CD4-positive, alpha-beta memory T cell (primary cell): ENCODE measurements at regions not wholly inside any gene's neighbourhood (a gene's known extent, or its start where the extent isn't known, plus 50 kb on each side); places are given as distances from the start of the nearest gene placed in this dataset.
A peak's percentile ranks its signal among the peaks of the same experiment; 100 is the strongest.

ENCODE experiments used
- CTCF ChIA-PET: fragments of 350-600 bp; sonication (Branson Sonifier 250); formaldehyde crosslinking; loops from one replicate; lab custom pipeline; 2021; ENCODE audit warnings: inconsistent platforms; ENCODE audit not compliant: partially characterized antibody; lab: Charles Lee
- POLR2A ChIA-PET: fragments of 350-600 bp; sonication (Branson Sonifier 250); formaldehyde crosslinking; loops from one replicate; lab custom pipeline; 2021; ENCODE audit not compliant: partially characterized antibody; lab: Charles Lee
- DNase-seq, 5 donors: peaks; one replicate each; pipeline versions ENCODE4 v3.0.0 to v3.0.0-alpha.2; 2020 to 2022; ENCODE audit warnings: mixed read lengths in 1 of 5
- H3K27ac ChIP-seq: one replicate; pipeline ENCODE4 v1.7.0; 2013; ENCODE audit warnings: low read depth, low read length
- H3K27me3 ChIP-seq: 2 replicates; pipeline ENCODE4 v1.7.0; 2013; ENCODE audit warnings: mild to moderate bottlenecking, low read length, moderate library complexity; ENCODE audit not compliant: insufficient read depth
- H3K36me3 ChIP-seq: 2 replicates; pipeline ENCODE4 v1.7.0; 2013; ENCODE audit warnings: mild to moderate bottlenecking, low read length, moderate library complexity; ENCODE audit not compliant: insufficient read depth
- H3K4me1 ChIP-seq: 2 replicates; pipeline ENCODE4 v1.7.0; 2013; ENCODE audit warnings: mild to moderate bottlenecking, low read length, moderate library complexity; ENCODE audit not compliant: insufficient read depth
- H3K4me3 ChIP-seq, 2 donors: one replicate each; pipeline ENCODE4 v1.7.0; 2013; ENCODE audit warnings: low read length in 2 of 2, mild to moderate bottlenecking in 1 of 2
- H3K9me3 ChIP-seq, 2 donors: one replicate each; pipeline ENCODE4 v1.7.0; 2013; ENCODE audit warnings: low read length in 2 of 2, control low read depth in 1 of 2; ENCODE audit not compliant: control insufficient read depth in 1 of 2
- H3K27ac Mint-ChIP-seq, 7 donors: one replicate each; pipeline ENCODE4 v1.8.0; 2020 to 2021; ENCODE audit warnings: mixed read lengths in 7 of 7, mild to moderate bottlenecking in 6 of 7, inconsistent platforms in 3 of 7, moderate library complexity in 3 of 7
- H3K27me3 Mint-ChIP-seq, 2 donors: one replicate each; pipeline ENCODE4 v1.8.0; 2020 to 2021; ENCODE audit warnings: mixed read lengths in 2 of 2
- H3K36me3 Mint-ChIP-seq, 2 donors: one replicate each; pipeline ENCODE4 v1.8.0; 2020 to 2021; ENCODE audit warnings: mixed read lengths in 2 of 2, inconsistent platforms in 1 of 2, mild to moderate bottlenecking in 1 of 2
- H3K4me1 Mint-ChIP-seq, 4 donors: one replicate each; pipeline ENCODE4 v1.8.0; 2020 to 2021; ENCODE audit warnings: mixed read lengths in 4 of 4, mild to moderate bottlenecking in 1 of 4
- H3K4me3 Mint-ChIP-seq, 8 donors: one replicate each; pipeline ENCODE4 v1.8.0; 2020 to 2021; ENCODE audit warnings: mixed read lengths in 8 of 8, mild to moderate bottlenecking in 7 of 8, moderate library complexity in 6 of 8, inconsistent platforms in 3 of 8
- H3K9me3 Mint-ChIP-seq, 8 donors: one replicate each; pipeline ENCODE4 v1.8.0; 2020 to 2021; ENCODE audit warnings: mixed read lengths in 8 of 8, mild to moderate bottlenecking in 5 of 8, inconsistent platforms in 3 of 8, moderate library complexity in 1 of 8
- intact Hi-C: fragments of 100-400 bp; cut with micrococcal nuclease; formaldehyde crosslinking; loops from one replicate; pipeline ENCODE4 v1.15.1; 2023

DNA sequence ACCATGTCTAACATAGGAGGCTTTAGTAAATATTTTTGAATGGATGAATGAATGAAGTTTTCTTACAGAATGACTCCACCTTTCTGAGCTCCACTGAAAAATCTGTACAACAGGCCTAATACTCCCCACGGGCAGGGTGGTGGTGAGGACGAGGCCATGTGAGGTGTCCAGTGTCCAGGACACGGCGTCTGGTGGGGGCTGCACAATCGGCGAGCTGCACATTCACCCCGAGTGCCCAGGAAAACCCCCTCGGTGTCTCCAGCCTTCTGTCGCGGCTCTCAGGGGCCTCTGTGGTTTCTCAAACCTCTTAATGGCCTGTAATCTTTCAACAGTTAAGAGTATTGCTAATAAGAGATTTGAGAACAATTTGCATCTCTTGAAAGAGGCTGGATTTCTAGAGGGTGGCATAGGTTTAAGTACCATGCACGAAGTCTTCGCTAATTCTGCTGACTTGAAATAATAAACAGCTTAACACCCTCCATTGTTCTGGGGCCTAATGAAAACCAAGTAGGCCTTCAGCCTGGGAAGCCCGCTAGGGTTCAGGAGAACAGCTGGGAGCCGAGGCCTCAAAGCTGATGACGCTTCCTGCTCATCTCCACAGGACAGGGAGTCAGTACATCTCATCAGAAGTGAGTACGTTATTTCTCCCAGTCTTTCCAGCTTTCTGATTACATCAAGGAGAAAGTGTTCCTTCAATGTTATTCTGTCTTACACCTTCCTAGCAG lies 304.6 kb upstream of the FOXF1 start:
- Histone ChIP-seq H3K27ac (no peak overlapping the region), H3K27me3 (no peaks in the 10 kb centered on the region), H3K4me1 (no peaks in the 10 kb centered on the region), H3K36me3 (no peaks in the 10 kb centered on the region), H3K4me3 (no peak overlapping the region), H3K9me3 (no peaks in the 10 kb centered on the region)
- Mint-ChIP-seq H3K9me3 (peaks cover 0 to 5% (median 0%) of the 10 kb centered on the region in 8 donors), H3K36me3 (no peaks in the 10 kb centered on the region), H3K27ac (no peak overlapping the region), H3K27me3 (peaks cover 9 to 10% of the 10 kb centered on the region in 2 donors), H3K4me3 (no peak overlapping the region), H3K4me1 (no peaks in the 10 kb centered on the region)
- ChIA-PET POLR2A (no interaction called here), CTCF (no interaction called here)
- intact Hi-C loops: no loop called here
- DNase-seq: no peak

GRCh38 chr16:86207350-86207749 lies 303.0 kb upstream of the FOXF1 start:
- no peaks in the 10 kb centered on the region for H3K36me3 Mint-ChIP-seq
- POLR2A ChIA-PET: no interaction called here
- peaks cover 0 to 6% of the 10 kb centered on the region in 2 donors for H3K27me3 Mint-ChIP-seq
- Histone ChIP-seq H3K9me3 (no peaks in the 10 kb centered on the region), H3K4me3 (no peak overlapping the region), H3K27me3 (no peaks in the 10 kb centered on the region), H3K27ac (no peak overlapping the region), H3K36me3 (no peaks in the 10 kb centered on the region), H3K4me1 (no peaks in the 10 kb centered on the region)
- H3K4me1 Mint-ChIP-seq: peaks cover 0 to 3% (median 2%) of the 10 kb centered on the region in 4 donors
- H3K9me3 Mint-ChIP-seq: peaks cover 0 to 6% (median 2%) of the 10 kb centered on the region in 8 donors
- no peak overlapping the region for H3K4me3 Mint-ChIP-seq
- H3K27ac Mint-ChIP-seq: no peak overlapping the region
- CTCF ChIA-PET: no interaction called here
- DNase-seq: no peak
- intact Hi-C loops: no loop called here

GRCh38 chr16:86209202-86209601 lies 301.1 kb upstream of the FOXF1 start:
- peaks cover 0 to 14% (median 8%) of the 10 kb centered on the region in 8 donors for H3K9me3 Mint-ChIP-seq
- POLR2A ChIA-PET: no interaction called here
- no peak for DNase-seq

DNA sequence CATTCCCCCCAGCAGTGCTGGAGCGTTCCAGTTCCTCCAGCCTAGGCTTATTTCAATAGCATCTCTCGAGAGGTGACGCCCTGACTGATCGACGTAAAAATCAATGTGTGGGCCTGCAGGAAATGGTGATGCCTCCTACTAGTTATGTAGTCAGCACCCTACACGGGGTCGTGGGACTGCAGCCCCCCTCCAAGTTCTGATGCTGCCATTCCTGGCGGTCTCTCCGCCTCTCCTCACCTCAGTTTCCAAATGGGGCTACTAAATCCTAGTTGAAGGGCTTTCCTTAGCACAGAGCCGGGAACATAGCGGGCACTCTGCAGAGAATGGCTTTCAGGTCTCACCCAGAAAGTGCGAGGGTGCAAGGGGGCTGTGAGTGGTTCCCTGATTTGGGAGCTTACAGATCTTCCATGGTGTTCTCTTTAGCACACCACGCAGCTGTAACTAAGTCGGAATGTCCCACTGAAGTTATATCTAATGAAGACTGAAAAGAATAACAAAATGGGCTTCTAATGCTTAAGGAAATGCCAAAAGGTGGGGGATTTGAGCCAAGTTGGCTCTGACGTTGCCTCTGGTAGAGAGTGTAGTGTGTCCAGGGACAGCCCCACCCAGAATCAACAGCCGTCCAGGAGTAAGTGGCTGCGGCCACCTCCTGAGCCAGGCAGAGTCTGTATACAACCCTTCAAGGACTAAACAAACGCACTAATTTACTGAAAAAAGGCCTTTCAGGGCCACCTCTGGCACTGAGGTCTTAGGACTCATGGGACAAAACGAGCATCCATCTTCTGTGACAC lies 299.7 kb upstream of the FOXF1 start:
- ChIA-PET CTCF (no interaction called here), POLR2A (no interaction called here)
- peaks cover 0 to 6% (median 4%) of the 10 kb centered on the region in 4 donors for H3K4me1 Mint-ChIP-seq
- no peak overlapping the region for H3K27ac Mint-ChIP-seq
- H3K27me3 ChIP-seq: no peaks in the 10 kb centered on the region
- H3K4me3 ChIP-seq: no peak overlapping the region
- peaks cover 0 to 14% (median 7%) of the 10 kb centered on the region in 8 donors for H3K9me3 Mint-ChIP-seq
- H3K27me3 Mint-ChIP-seq: peaks cover under 1 to 4% of the 10 kb centered on the region in 2 donors
- no peaks in the 10 kb centered on the region for H3K9me3 ChIP-seq
- H3K27ac ChIP-seq: no peak overlapping the region
- no peak overlapping the region for H3K4me3 Mint-ChIP-seq
- H3K36me3 ChIP-seq: no peaks in the 10 kb centered on the region
- DNase-seq: no peak
- intact Hi-C loops: no loop called here
- no peaks in the 10 kb centered on the region for H3K4me1 ChIP-seq
- no peaks in the 10 kb centered on the region for H3K36me3 Mint-ChIP-seq

More at GRCh38 chr16:86209202-86209601, 301.1 kb upstream of the FOXF1 start:
- Mint-ChIP-seq H3K4me3 (no peak overlapping the region), H3K27me3 (peaks cover 2 to 4% of the 10 kb centered on the region in 2 donors), H3K4me1 (peaks cover 0 to 6% (median 4%) of the 10 kb centered on the region in 4 donors), H3K36me3 (no peaks in the 10 kb centered on the region), H3K27ac (peak overlapping the region in 1 of 7 donors; percentile 45)
- Histone ChIP-seq H3K4me3 (no peak overlapping the region), H3K36me3 (no peaks in the 10 kb centered on the region), H3K27me3 (no peaks in the 10 kb centered on the region), H3K9me3 (no peaks in the 10 kb centered on the region), H3K4me1 (no peaks in the 10 kb centered on the region), H3K27ac (no peak overlapping the region)
- CTCF ChIA-PET: no interaction called here
- intact Hi-C loops: no loop called here

GRCh38 chr16:86211265-86211664 lies 299.1 kb upstream of the FOXF1 start:
- Mint-ChIP-seq H3K36me3 (no peaks in the 10 kb centered on the region), H3K27ac (no peak overlapping the region), H3K4me3 (no peak overlapping the region), H3K4me1 (peaks cover 0 to 6% (median 4%) of the 10 kb centered on the region in 4 donors), H3K27me3 (peaks cover 4% of the 10 kb centered on the region in 2 donors), H3K9me3 (peaks cover 0 to 14% (median 7%) of the 10 kb centered on the region in 8 donors)
- intact Hi-C loops: no loop called here
- H3K4me1 ChIP-seq: no peaks in the 10 kb centered on the region
- no peak overlapping the region for H3K4me3 ChIP-seq
- CTCF ChIA-PET: no interaction called here
- H3K36me3 ChIP-seq: no peaks in the 10 kb centered on the region
- H3K9me3 ChIP-seq: no peaks in the 10 kb centered on the region
- no peaks in the 10 kb centered on the region for H3K27me3 ChIP-seq
- no peak overlapping the region for H3K27ac ChIP-seq
- POLR2A ChIA-PET: no interaction called here
- no peak for DNase-seq

DNA sequence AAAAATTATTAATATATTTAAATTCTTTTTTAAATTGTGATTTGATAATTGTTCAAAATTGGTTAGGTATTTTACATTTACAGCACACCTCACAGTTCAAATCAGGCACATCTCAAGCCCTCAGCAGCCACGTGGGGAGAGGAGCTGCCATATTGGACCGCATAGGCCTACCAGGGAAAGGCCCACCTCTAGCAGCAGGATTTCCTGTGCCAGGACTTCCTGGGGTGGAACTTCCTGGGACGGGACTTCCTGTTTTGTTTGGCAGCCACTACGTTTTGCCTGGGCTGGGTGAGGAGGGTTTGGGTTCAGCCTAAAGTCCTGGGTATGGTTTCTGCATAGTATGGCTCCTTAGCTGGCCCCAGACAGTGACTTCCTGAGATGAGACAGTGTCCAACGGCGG lies 298.5 kb upstream of the FOXF1 start:
- Histone ChIP-seq H3K9me3 (no peaks in the 10 kb centered on the region), H3K27me3 (no peaks in the 10 kb centered on the region), H3K4me3 (no peak overlapping the region), H3K27ac (no peak overlapping the region), H3K4me1 (no peaks in the 10 kb centered on the region), H3K36me3 (no peaks in the 10 kb centered on the region)
- peaks cover 4% of the 10 kb centered on the region in 2 donors for H3K27me3 Mint-ChIP-seq
- no peak overlapping the region for H3K4me3 Mint-ChIP-seq
- H3K4me1 Mint-ChIP-seq: peaks cover 0 to 6% (median 4%) of the 10 kb centered on the region in 4 donors
- H3K36me3 Mint-ChIP-seq: no peaks in the 10 kb centered on the region
- peaks cover 0 to 14% (median 7%) of the 10 kb centered on the region in 8 donors for H3K9me3 Mint-ChIP-seq
- intact Hi-C loops: no loop called here
- ChIA-PET CTCF (no interaction called here), POLR2A (no interaction called here)
- DNase-seq: no peak
- no peak overlapping the region for H3K27ac Mint-ChIP-seq

DNA sequence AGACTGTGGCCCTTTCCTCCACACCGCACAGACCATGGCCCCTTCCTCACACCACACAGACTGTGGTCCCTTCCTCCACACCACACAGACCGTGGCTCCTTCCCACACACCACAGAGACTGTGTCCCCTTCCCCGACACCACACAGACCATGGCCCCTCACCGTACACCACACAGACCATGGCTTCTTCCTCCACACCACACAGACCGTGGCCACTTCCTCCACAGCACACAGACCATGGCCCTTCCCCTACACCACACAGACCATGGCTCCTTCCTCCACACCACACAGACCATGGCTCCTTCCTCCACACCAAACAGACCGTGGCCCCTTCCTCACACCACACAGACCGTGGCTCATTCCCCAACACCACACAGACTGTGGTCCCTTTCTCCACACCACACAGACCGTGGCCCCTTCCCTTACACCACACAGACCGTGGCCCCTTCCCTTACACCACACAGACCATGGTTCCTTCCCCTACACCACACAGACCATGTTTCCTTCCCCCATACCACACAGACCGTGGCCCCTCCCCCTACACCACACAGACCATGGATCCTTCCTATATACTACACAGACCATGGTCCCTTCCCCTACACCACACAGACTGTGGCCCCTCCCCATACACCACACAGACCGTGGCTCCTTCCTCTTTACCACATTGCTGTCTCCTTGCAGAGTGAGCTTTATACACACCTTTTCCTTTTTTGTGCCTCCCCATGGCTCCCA lies 297.5 kb upstream of the FOXF1 start:
- Histone ChIP-seq H3K4me3 (no peak overlapping the region), H3K27ac (no peak overlapping the region), H3K4me1 (no peaks in the 10 kb centered on the region), H3K36me3 (no peaks in the 10 kb centered on the region), H3K27me3 (no peaks in the 10 kb centered on the region), H3K9me3 (no peaks in the 10 kb centered on the region)
- H3K27ac Mint-ChIP-seq: peak overlapping the region in 1 of 7 donors; percentile 58
- intact Hi-C loops: no loop called here
- H3K27me3 Mint-ChIP-seq: peaks cover 4% of the 10 kb centered on the region in 2 donors
- H3K36me3 Mint-ChIP-seq: no peaks in the 10 kb centered on the region
- H3K4me3 Mint-ChIP-seq: no peak overlapping the region
- ChIA-PET CTCF (no interaction called here), POLR2A (no interaction called here)
- H3K9me3 Mint-ChIP-seq: peaks cover 0 to 14% (median 7%) of the 10 kb centered on the region in 8 donors
- DNase-seq: no peak
- H3K4me1 Mint-ChIP-seq: peaks cover 0 to 6% (median 4%) of the 10 kb centered on the region in 4 donors
